Daoy (cell line): ENCODE measurements at regions not wholly inside any gene's neighbourhood (a gene's known extent, or its start where the extent isn't known, plus 50 kb on each side); places are given as distances from the start of the nearest gene placed in this dataset.
"Not testable (repeated sequence)": the region's sequence is repeated elsewhere in the genome, so short reads cannot be mapped to it uniquely, and the experiment has no call there.

ENCODE experiments used
- DNase-seq: peaks from one replicate; pipeline ENCODE4 v3.0.0-alpha.2; 2015; ENCODE audit warnings: low read depth

GRCh38 chr3:132084982-132085381 lies 50.2 kb upstream of the CPNE4 start:
- DNase-seq, result no peak

GRCh38 chr3:132087356-132087755 lies 52.5 kb upstream of the CPNE4 start:
- DNase-seq, result no peak

- no peak for DNase-seq
These were observed 53.5 kb upstream of the CPNE4 start for GRCh38 chr3:132088291-132088690.

GRCh38 chr3:132090921-132091320 lies 56.1 kb upstream of the CPNE4 start:
- no peak for DNase-seq

GRCh38 chr3:132116601-132117000 lies 81.8 kb upstream of the CPNE4 start:
- DNase-seq, result no peak

GRCh38 chr3:132117642-132118041 lies 82.8 kb upstream of the CPNE4 start:
- DNase-seq, result no peak

- no peak for DNase-seq
These were observed 84.7 kb upstream of the CPNE4 start for GRCh38 chr3:132119531-132119930.

- no peak for DNase-seq
These were observed 89.3 kb upstream of the CPNE4 start for GRCh38 chr3:132124096-132124495.

- no peak for DNase-seq
These were observed 90.0 kb upstream of the CPNE4 start for GRCh38 chr3:132124651-132125284.

- DNase-seq, result peak; percentile 79
These were observed 99.8 kb upstream of the CPNE4 start for GRCh38 chr3:132134611-132135010.

GRCh38 chr3:132135628-132136333 lies 101.0 kb upstream of the CPNE4 start:
- peak; percentile 91 for DNase-seq

DNA sequence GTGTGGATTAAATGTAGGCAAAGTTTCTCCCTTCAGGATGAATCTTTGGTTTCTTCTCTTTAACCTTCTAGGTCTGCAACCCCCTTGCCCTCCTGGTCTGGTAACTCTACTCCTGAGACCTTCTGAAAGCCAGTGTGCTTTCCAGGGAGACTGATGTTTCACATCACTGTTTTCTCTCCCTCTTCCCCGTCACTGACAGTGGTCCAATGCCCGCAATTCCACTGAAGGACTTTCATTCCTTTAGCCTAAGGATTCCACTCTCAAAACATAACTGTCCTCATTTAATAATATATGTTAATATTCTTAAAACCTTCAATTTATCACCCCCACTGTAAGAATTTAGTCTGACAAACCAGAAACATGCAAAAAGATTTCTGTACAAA lies 101.5 kb upstream of the CPNE4 start:
- DNase-seq, result no peak

- DNase-seq, result not testable (repeated sequence)
These were observed 102.1 kb upstream of the CPNE4 start for GRCh38 chr3:132136902-132137301.

GRCh38 chr3:132145833-132146232 lies 111.0 kb upstream of the CPNE4 start:
- DNase-seq, result no peak

DNA sequence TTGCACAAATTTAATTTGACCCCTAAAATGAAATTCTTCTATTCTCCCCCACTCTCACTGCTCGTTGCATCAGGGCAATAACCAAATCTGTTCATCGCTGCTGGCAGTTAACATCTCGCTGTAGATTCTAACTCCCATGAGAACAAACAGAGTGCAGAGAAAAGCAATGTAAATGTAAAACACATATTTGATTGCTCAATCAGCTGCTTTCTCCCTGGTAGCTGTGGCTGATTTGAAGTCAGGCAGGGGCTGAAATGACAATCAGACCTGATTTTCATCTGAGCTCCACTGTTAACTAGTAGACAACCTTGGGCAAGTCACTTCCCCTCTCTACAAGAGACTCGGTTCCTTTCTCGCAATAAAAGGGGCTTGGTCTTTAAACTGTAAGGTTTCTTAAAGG lies 119.8 kb upstream of the CPNE4 start:
- no peak for DNase-seq

DNA sequence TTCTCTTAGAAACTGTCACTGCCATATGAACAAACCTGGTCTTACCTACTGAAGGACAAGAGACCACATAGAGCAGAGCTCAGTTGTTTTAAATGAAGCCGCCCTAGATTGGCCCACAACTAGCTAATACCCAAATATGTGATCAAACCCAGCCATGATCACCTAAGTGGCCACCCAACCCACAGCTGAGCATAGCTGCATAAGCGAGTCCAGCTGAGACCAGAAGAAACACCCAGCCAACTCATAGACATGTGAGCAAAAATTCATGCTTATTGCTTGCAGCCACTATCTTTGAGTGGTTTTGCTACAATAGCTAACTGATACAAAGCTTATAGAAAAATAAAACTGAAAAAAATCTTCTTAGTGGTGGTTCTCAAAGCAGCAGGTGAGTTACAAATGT lies 124.3 kb upstream of the CPNE4 start:
- no peak for DNase-seq

- no peak for DNase-seq
These were observed 125.4 kb upstream of the CPNE4 start for GRCh38 chr3:132160198-132160597.

DNA sequence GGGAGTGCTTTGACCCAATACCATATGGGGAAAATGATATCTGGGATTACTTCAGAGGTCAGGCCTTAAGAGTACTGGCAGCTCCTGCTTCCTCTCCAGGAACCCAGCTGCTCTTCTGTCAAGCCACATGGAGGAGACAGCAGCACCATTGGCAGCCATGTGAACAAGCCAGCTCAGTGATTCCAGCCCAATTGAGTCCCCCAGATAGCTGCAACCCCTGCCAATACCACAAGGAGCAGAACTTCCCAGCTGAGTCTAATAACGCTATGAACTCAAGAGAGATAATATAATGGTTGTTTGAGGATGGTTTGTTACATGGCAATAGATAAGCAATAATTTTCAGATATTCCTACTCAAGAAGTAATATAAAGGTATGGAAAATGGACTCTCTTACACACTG lies 126.8 kb upstream of the CPNE4 start:
- DNase-seq, result no peak

- DNase-seq, result no peak
These were observed 129.8 kb upstream of the CPNE4 start for GRCh38 chr3:132164469-132165092.

- no peak for DNase-seq
These were observed 133.1 kb upstream of the CPNE4 start for GRCh38 chr3:132167870-132168269.

- no peak for DNase-seq
These were observed 139.7 kb upstream of the CPNE4 start for GRCh38 chr3:132174500-132174899.

- DNase-seq, result peak; percentile 48
These were observed 136.8 kb upstream of the ACP3 start for GRCh38 chr3:132180337-132180791.

- no peak for DNase-seq
These were observed 133.4 kb upstream of the ACP3 start for GRCh38 chr3:132183811-132184210.
